ENCODE measurements at regions not wholly inside any gene's neighbourhood (a gene's known extent, or its start where the extent isn't known, plus 50 kb on each side); places are given as distances from the start of the nearest gene placed in this dataset.

DNA sequence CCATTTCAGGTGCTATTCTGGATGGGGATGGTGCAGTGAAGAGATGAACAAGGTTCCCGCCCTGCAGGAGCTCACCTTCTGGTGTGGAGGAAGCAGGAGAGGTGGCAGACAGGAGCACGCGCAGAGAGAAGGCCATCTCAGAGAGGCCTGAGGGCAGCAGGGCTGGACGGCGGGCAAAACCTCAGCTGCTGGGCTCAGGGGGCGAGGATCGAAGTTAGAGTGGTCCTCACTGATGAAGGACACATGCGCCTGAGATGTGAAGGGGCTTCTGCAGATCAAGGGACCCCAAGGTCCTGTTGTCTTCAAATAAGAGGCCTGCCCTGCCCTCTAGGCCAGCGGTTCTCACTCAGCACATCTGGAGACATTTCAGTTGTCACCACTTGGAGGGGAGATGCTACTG, 198.4 kb upstream of the PMEPA1 start:
- no peak overlapping the region for H3K4me3 ChIP-seq
- H3K4me1 ChIP-seq, result no peaks in the 10 kb centered on the region
- no peaks in the 10 kb centered on the region for H3K9me3 ChIP-seq
- H3K27ac ChIP-seq, result no peak overlapping the region
- TF ChIP-seq, protein P1, sequence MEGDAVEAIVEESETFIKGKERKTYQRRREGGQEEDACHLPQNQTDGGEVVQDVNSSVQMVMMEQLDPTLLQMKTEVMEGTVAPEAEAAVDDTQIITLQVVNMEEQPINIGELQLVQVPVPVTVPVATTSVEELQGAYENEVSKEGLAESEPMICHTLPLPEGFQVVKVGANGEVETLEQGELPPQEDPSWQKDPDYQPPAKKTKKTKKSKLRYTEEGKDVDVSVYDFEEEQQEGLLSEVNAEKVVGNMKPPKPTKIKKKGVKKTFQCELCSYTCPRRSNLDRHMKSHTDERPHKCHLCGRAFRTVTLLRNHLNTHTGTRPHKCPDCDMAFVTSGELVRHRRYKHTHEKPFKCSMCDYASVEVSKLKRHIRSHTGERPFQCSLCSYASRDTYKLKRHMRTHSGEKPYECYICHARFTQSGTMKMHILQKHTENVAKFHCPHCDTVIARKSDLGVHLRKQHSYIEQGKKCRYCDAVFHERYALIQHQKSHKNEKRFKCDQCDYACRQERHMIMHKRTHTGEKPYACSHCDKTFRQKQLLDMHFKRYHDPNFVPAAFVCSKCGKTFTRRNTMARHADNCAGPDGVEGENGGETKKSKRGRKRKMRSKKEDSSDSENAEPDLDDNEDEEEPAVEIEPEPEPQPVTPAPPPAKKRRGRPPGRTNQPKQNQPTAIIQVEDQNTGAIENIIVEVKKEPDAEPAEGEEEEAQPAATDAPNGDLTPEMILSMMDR (IDR thresholded peaks at IDR 0.05), result no peak
- no peaks in the 10 kb centered on the region for H3K36me3 ChIP-seq
- intact Hi-C loops (cut with DNase I), result no loop called here
- DNase-seq (no peak), ATAC-seq (no peak)
- no peaks in the 10 kb centered on the region for H3K27me3 ChIP-seq (ENCODE audit: low read depth)

DNA sequence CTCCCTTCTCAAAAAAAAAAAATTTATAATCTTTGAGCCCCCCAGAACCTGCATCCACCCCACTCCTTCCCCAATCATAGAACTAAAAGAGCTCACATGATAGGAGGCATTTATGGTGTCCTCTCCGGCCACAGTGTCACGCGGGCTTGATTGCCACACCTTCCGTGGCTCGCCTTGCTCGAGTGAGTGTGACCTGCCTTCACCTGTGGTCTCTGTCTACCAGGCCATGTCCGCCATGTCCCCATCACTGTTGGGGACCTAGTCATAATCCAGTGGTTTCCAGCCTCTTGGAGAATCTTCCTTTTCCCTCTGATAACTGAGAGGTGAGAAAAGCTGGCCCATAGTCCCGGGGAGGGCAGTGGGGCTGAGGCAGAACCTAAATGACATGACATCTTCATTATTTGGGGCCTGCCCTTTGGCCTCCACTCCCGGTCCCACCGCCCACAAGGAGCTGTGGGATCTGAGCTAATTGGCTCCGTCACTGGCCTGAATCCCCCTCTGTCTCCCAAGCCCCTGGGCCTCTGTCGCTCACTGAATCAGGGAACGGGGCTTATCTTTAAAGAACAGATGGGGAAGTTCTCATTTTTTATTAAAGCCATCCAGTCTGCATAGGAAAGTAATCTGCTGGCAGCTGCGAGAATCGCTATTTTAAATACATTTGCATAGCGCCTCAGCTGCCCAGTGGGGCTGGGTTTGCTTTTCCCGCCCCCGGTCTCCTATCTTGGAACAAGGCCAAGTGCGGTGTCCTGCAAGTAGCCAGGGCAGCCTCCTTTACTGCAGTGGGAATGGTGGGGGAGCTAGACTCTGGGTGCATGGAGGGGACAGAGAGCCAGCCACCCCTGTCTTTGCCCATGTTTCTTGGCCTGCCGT, 197.6 kb upstream of the PMEPA1 start:
- TF ChIP-seq, protein P1 (IDR thresholded peaks at IDR 0.05), result no peak
- no peaks in the 10 kb centered on the region for H3K4me1 ChIP-seq

DNA sequence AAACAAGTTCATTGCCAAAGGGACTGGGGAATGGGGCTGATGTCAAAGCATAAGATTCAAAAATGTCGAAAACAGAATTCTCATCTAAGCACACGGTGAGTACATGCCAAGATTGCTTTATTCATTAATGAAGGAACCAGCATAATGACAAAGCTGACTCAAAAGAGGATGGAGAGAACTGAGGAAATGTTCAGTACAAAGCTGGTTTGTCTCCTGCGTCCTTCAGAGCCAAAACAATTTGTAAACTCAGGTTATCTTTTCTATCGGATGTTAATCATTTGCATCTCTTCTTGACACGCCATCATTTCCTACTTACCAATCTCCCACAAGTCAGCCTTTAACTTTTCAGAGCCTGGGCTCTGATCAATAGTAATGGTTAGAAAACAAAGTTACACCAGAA, 195.6 kb upstream of the PMEPA1 start:
- H3K4me1 ChIP-seq, result no peaks in the 10 kb centered on the region
- TF ChIP-seq, protein P1 (IDR thresholded peaks at IDR 0.05), result no peak
- no peaks in the 10 kb centered on the region for H3K9me3 ChIP-seq
- no peaks in the 10 kb centered on the region for H3K27me3 ChIP-seq (ENCODE audit: low read depth)
- no peaks in the 10 kb centered on the region for H3K36me3 ChIP-seq
- DNase-seq (no peak), ATAC-seq (no peak)
- intact Hi-C loops (cut with DNase I), result no loop called here
- no peak overlapping the region for H3K27ac ChIP-seq
- H3K4me3 ChIP-seq, result no peak overlapping the region

More for the DNA sequence above, 197.6 kb upstream of the PMEPA1 start:
- Histone ChIP-seq H3K36me3 (no peaks in the 10 kb centered on the region), H3K4me3 (no peak overlapping the region), H3K27me3 (ENCODE audit: low read depth) (no peaks in the 10 kb centered on the region), H3K9me3 (no peaks in the 10 kb centered on the region), H3K27ac (no peak overlapping the region)
- intact Hi-C loops (cut with DNase I), result no loop called here
- no peak for ATAC-seq
- DNase-seq, result no peak

- H3K9me3 ChIP-seq, result no peaks in the 10 kb centered on the region
- TF ChIP-seq, protein P1 (IDR thresholded peaks at IDR 0.05), result no peak
- H3K36me3 ChIP-seq, result no peaks in the 10 kb centered on the region
- H3K4me3 ChIP-seq, result no peak overlapping the region
- DNase-seq (no peak), ATAC-seq (no peak)
- H3K27ac ChIP-seq, result no peak overlapping the region
- intact Hi-C loops (cut with DNase I), result no loop called here
- no peaks in the 10 kb centered on the region for H3K27me3 ChIP-seq (ENCODE audit: low read depth)
- H3K4me1 ChIP-seq, result no peaks in the 10 kb centered on the region
Measured at GRCh38 chr20:57904314-57905105, 194.7 kb upstream of the PMEPA1 start.

DNA sequence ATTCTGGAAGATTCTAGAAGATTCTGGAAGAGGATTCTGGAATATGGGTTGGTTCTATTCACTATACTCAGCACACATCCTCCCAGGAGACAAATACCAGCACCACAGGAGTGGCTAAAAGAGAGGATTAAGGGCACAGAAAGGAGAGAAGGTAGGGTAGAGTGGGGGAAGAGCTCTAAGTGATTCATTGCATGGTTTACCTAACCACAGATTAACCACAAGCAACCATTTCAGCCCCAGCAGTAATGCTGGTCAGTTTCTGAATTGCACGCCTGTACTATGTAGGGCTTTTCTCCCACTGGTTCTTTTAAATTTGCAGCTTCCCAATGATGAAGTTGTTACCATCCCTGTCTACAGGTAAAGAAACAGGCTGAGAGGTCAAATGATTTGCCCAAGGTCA, 192.7 kb upstream of the PMEPA1 start:
- Histone ChIP-seq H3K36me3 (no peaks in the 10 kb centered on the region), H3K4me3 (no peak overlapping the region)
- ATAC-seq, result no peak

More for the DNA sequence above, 192.7 kb upstream of the PMEPA1 start:
- TF ChIP-seq, protein P1 (IDR thresholded peaks at IDR 0.05), result no peak
- no peaks in the 10 kb centered on the region for H3K4me1 ChIP-seq
- DNase-seq, result no peak
- H3K27ac ChIP-seq, result no peak overlapping the region
- intact Hi-C loops (cut with DNase I), result no loop called here
- H3K27me3 ChIP-seq (ENCODE audit: low read depth), result no peaks in the 10 kb centered on the region
- no peaks in the 10 kb centered on the region for H3K9me3 ChIP-seq
